Mesodermal cell (in vitro differentiated cells): ENCODE measurements at regions not wholly inside any gene's neighbourhood (a gene's known extent, or its start where the extent isn't known, plus 50 kb on each side); places are given as distances from the start of the nearest gene placed in this dataset.

Experiments
- H3K27ac ChIP-seq: 2 replicates; pipeline ENCODE4 v1.7.0; 2013; ENCODE audit warnings: mild to moderate bottlenecking, low read depth, low read length, moderate library complexity; ENCODE audit not compliant: severe bottlenecking
- H3K36me3 ChIP-seq: 2 replicates; pipeline ENCODE4 v1.7.1; 2013; ENCODE audit warnings: mild to moderate bottlenecking, low read length, moderate library complexity; ENCODE audit not compliant: control insufficient read depth, insufficient read depth
- H3K4me1 ChIP-seq: one replicate; pipeline ENCODE4 v1.7.1; 2013; ENCODE audit warnings: mild to moderate bottlenecking, low read length; ENCODE audit not compliant: insufficient read depth, control insufficient read depth, poor library complexity, severe bottlenecking
- H3K4me3 ChIP-seq: 2 replicates; pipeline ENCODE4 v1.7.0; 2013; ENCODE audit warnings: low read length, control low read depth, mild to moderate bottlenecking; ENCODE audit not compliant: insufficient read depth, poor library complexity, severe bottlenecking; ENCODE audit errors: extremely low read depth
- H3K9me3 ChIP-seq: 2 replicates; pipeline ENCODE4 v1.7.1; 2013; ENCODE audit warnings: mild to moderate bottlenecking, low read length, moderate library complexity; ENCODE audit not compliant: control insufficient read depth
- WGBS, 2 experiments: methylation state at CpG; one replicate each; pipeline ENCODE4 v1.1.5; 2013; ENCODE audit warnings: missing lambda C conversion rate in 2 of 2; ENCODE audit not compliant: insufficient coverage in 2 of 2; 5-methylcytosine and 5-hydroxymethylcytosine counted together

DNA sequence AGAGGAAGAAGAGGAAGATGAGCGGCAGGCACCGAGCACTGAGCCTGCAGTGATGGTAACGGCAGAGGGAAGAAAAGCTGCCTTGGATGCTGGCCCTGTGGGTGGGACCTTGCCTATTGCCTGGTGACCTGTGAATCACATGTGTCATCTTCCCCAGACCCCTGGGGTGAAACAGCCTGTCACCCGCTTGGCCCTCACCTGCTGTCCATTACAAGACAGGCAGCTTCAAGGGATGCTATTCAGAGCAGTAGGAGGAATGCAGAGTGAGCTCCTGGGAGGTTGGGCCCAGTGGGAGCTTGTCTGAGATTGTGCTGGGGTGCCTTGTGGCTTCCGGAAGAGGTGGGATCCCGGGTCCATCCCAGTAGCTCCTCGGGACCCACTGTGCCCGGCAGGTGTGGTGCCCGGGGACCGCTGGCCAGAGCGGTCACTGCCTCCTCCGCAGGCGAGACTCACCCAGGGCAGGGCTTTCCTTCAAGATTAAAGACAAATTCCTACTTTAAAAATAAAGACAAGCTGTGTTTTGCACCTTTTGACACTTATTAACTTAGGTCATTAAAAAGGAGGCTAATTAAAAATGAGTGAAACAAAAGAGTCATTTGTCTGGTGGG lies 440.2 kb upstream of the MKI67 start:
- H3K4me3 ChIP-seq: no peak overlapping the region
- no peak overlapping the region for H3K27ac ChIP-seq
- 88 to 94% methylated on average over 6 to 7 of the region's 13 CpGs for WGBS, 2 experiments
- no peaks in the 10 kb centered on the region for H3K9me3 ChIP-seq
- H3K4me1 ChIP-seq: no peaks in the 10 kb centered on the region
- H3K36me3 ChIP-seq: no peaks in the 10 kb centered on the region

DNA sequence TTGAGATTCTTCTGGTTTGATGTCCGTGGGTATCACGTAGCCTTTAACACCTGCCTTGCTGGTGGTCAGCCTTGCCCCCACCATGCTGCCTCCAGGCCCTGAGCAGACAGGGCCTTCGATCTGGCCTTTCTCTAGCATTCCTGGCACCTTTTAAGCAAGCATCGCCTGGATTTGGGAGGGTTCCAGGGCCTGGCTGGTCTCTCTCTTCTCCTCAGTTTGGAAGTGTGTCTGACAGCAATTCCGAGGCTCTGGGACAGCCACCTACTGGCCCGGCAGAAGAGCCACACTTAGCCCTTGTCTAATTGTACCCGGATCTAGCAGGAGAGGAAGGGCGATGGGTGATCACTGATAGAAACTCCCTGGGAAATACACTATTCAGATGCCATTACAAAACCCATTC lies 441.3 kb upstream of the MKI67 start:
- H3K4me1 ChIP-seq: no peaks in the 10 kb centered on the region
- no peak overlapping the region for H3K4me3 ChIP-seq
- H3K9me3 ChIP-seq: no peaks in the 10 kb centered on the region
- no peaks in the 10 kb centered on the region for H3K36me3 ChIP-seq
- no peak overlapping the region for H3K27ac ChIP-seq
- WGBS, 2 experiments: 68 to 85% methylated on average over 6 to 7 of the region's 8 CpGs

DNA sequence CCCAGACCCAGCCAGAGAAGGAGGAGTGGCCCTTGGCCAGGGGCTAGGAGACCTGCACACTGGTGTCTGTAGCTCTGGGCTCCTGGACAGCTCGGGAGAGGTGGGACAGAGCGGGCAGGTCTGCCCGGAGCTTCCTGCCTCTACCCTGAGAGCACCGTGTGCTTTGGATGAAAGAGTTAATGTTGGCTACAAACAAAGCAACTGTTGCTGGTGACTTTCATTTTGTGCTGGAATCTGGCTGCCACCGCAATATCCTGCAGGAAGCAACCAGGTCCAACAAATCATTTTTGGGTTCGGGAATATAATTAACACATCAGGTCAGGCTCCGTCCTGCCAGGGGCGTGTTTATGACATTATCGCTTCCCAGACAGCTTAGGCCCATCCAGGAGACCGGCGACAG lies 441.8 kb upstream of the MKI67 start:
- no peaks in the 10 kb centered on the region for H3K4me1 ChIP-seq
- H3K36me3 ChIP-seq: no peaks in the 10 kb centered on the region
- H3K9me3 ChIP-seq: no peaks in the 10 kb centered on the region
- no peak overlapping the region for H3K4me3 ChIP-seq
- 90 to 92% methylated on average over 10 to 11 of the region's 11 CpGs for WGBS, 2 experiments
- H3K27ac ChIP-seq: no peak overlapping the region

DNA sequence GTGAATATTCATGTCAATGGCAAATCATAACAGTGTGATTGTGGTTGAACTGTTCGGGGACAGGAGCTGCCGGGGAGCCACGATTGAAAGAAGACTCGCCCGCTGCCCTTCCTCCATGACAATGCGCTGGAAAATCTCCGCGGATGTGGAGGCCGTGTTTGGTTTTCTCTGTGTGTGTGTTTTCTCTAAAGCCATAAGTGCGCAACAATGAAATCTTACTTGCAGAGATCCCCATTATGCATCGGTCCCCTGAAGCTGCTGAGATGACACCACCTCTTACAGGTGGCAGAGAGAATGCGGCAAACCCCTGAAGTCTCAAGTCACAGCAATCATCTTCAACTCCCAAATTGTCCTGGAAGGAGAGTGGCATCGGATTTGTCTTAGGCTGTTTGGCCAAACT lies 442.3 kb upstream of the MKI67 start:
- WGBS, 2 experiments: 83 to 93% methylated on average over 10 to 11 of the region's 13 CpGs

DNA sequence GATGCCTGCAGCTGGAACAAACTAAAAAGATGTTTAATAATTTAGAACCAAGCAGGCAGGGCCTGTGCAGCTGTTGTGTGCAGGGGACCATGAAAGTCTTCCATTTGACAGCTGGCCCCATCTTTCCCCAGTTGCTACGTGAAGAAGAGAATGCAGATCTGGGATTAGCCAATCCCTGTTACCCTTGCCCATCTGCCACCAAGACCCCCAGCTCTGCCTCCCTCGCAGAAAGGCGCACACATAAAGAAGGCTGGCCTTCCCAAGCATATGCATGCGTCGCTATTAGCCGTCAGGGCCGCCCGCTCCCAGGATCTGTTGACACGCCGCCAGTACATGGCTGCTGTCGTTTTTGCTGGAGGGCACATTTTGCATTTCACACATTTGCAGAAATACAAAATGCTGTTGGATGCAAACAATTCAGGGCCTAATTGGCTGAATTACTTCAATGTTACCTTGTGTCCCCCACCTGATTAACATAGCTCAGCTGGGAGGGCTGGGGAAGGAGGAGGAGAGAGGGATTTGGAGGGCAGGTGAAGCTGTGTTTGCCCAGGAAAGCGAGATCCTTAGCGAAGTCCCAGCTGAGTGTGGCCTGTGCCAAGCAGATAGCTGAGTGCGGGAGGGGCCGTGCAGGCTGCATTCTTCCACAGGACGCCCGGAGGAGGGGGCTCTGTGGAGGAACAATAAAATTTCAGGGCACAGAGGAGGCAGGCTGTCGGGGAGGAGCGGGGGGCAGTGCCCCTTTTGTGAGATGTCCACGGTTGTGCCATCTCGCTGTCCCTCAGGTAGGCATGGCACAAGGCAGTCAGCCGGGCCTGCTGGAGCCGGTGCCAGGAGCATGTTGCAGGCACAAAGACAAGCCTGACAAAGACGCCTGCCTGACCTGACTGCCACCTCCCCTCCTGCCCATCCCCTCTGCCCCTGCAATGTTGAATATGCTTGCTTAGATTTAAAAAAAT lies 443.0 kb upstream of the MKI67 start:
- Histone ChIP-seq H3K36me3 (no peaks in the 10 kb centered on the region), H3K4me1 (peaks cover 2% of the 10 kb centered on the region), H3K9me3 (no peaks in the 10 kb centered on the region), H3K4me3 (no peak overlapping the region), H3K27ac (no peak overlapping the region)
- 85 to 89% methylated on average over 20 to 22 of the region's 24 CpGs for WGBS, 2 experiments

More for the DNA sequence above, 442.3 kb upstream of the MKI67 start:
- H3K27ac ChIP-seq: no peak overlapping the region
- H3K4me3 ChIP-seq: no peak overlapping the region
- no peaks in the 10 kb centered on the region for H3K36me3 ChIP-seq
- H3K4me1 ChIP-seq: no peaks in the 10 kb centered on the region
- H3K9me3 ChIP-seq: no peaks in the 10 kb centered on the region

DNA sequence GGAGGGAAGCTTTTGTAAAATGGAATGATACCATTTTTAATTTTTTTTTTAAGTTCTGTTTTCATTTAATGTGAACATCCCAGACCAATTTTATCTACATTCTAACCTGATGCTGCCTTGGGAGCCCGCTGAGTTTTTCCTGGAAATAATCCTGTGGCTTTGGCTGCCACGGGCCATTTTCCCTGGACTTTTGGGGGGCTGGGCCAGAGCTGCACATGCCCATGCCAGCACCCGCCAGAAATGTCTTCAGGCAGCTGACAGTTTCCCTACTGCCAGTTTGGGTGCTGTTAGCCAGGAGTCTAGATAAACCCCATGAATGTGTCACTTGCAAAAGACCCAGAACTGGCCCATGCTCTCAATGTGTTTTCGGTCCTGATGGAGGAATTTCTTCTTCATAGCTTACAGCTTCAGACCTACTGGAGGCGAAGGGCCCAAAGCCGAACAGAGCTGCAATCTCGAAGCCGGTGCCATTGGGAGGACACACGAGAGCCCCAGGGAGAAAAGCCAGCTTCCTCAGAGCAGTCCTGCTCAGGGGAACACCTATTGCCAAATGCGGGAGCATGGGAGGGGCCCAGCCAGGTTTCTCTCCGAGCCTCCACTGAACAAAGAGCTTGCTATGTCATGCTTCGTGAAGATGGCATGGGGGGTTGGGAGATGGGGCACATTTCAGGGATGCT lies 444.2 kb upstream of the MKI67 start:
- no peaks in the 10 kb centered on the region for H3K9me3 ChIP-seq
- WGBS, 2 experiments: 89 to 90% methylated on average over 12 of the region's 12 CpGs
- no peak overlapping the region for H3K4me3 ChIP-seq
- peaks cover 6% of the 10 kb centered on the region for H3K4me1 ChIP-seq
- H3K36me3 ChIP-seq: no peaks in the 10 kb centered on the region
- no peak overlapping the region for H3K27ac ChIP-seq

DNA sequence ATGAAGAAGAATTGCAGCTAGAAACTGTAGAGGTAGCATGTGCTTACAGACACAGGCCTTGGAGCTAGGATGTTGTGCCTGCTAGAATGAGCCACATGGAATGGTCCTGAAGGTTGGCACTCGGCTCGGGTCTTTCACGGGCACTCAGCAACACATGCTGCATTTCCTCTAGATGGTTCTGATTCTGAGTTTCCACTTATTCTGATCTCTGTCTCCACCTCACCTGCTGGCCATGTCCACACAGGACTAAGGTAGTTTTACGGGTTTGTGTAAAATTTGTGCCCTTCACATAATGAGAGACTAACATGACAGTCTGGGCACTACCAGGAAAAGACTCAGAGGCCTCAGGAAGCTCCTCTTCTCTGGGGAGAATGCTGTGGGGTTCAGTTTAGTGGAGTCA lies 444.8 kb upstream of the MKI67 start:
- H3K9me3 ChIP-seq: no peaks in the 10 kb centered on the region
- H3K27ac ChIP-seq: no peak overlapping the region
- no peak overlapping the region for H3K4me3 ChIP-seq
- WGBS, 2 experiments: 97 to 100% methylated on average over 2 to 3 of the region's 4 CpGs
- H3K36me3 ChIP-seq: no peaks in the 10 kb centered on the region
- H3K4me1 ChIP-seq: peaks cover 6% of the 10 kb centered on the region

DNA sequence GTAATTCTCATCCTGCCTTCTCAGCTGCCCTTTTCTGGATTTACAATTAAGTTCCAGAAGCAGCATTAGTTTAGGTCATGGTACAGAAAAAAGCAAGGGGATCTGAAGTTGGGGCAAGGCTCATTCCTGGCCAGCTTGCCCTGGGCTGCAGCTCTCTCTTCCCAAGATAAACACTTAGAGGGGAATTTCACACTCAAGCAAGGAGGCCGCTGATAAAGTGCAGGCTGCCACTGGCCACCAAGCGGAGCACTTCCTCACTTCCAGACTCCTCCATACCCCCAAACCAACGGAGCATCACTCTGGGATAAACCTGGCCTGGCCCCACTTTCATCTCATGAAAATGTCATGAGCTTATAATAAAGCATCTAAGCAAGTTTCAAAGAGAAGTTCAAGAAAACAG lies 445.5 kb upstream of the MKI67 start:
- peaks cover 6% of the 10 kb centered on the region for H3K4me1 ChIP-seq
- H3K36me3 ChIP-seq: no peaks in the 10 kb centered on the region
- WGBS, 2 experiments: 65% methylated on average over 2 of the region's 3 CpGs; no CpG with 5 or more reads in 1 of the 2 experiments
- H3K27ac ChIP-seq: no peak overlapping the region
- H3K9me3 ChIP-seq: no peaks in the 10 kb centered on the region
- no peak overlapping the region for H3K4me3 ChIP-seq

DNA sequence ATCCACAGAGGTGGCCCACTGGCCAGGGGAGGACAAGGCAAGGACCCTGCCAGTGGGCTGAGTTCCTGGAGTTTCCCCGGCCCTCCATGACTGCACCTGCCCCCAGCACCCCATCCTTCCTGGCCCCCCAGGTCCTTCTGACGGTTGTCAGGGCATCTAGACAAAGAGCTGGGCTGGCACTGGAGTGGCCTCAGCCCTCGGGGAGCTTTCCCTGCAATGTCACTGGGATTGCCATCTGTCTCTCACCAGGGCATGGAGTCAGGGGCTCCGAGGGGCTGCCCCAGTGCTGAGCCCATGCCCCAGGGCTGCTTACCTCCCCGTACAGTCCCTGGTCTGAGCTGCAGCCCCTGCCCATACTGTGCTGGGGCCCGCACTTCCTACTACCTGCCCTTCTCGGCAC lies 446.5 kb upstream of the MKI67 start:
- no peak overlapping the region for H3K27ac ChIP-seq
- no peaks in the 10 kb centered on the region for H3K9me3 ChIP-seq
- no peak overlapping the region for H3K4me3 ChIP-seq
- 80 to 95% methylated on average over 7 of the region's 7 CpGs for WGBS, 2 experiments
- peaks cover 6% of the 10 kb centered on the region for H3K4me1 ChIP-seq
- H3K36me3 ChIP-seq: no peaks in the 10 kb centered on the region

DNA sequence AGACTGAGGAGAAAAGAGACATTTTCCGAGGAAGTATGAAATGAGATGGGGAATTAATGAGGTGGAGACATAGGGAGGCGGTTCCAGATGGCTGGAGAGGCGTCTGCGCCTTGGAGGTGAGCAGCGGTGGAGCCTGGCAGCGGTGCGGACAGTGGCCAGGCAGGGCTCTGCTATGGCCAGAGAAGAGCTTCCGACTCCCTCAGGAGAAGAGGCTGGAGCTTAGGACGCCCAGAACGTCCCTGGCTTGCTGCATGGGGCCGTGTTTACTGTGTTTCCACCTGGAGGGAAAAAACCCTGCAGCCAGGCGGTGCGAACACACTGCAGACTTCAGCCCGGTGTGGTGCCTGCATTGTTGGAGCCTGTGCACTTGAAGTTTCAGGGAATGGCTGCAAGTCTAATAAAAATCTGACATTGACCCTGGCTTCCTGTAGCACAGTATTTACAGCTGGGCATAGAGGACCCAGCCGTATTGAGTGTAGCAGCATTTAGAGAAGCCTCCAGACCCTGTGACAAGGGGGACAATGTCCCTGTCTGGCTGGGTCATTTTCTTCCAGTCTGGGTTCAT lies 447.1 kb upstream of the MKI67 start:
- WGBS, 2 experiments: 92 to 94% methylated on average over 15 of the region's 15 CpGs
- Histone ChIP-seq H3K36me3 (no peaks in the 10 kb centered on the region), H3K9me3 (no peaks in the 10 kb centered on the region), H3K27ac (no peak overlapping the region), H3K4me1 (peaks cover 6% of the 10 kb centered on the region), H3K4me3 (no peak overlapping the region)
